ENCODE measurements at regions not wholly inside any gene's neighbourhood (a gene's known extent, or its start where the extent isn't known, plus 50 kb on each side); places are given as distances from the start of the nearest gene placed in this dataset.

DNA sequence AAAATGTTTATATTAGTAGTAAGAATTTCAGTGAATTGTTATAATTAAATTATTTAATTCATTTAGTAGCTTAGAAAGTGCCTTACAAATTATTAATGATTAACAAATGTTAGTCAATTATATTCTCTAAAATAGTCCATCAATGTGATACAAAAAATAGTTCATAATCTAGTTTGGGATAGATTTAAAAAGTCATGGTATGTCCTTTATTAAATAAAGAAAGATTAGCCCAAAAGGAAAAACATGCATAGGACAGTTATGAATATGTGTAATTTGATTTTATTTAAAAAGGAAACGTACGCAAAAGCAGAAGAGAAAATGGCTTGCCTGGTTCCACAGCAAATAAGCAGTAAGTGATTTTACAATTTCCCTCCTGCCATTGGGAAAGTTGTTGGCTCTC, 768.5 kb downstream of the TRIB2 start:
- Histone ChIP-seq H4K20me1 (replicated peaks; ENCODE audit: control insufficient read depth, extremely low read depth, insufficient read depth, low read length) (no peaks in the 10 kb centered on the region), H3K27ac (ENCODE audit: insufficient read depth, low read depth, low read length) (no peak overlapping the region), H3K4me1 (ENCODE audit: control insufficient read depth, extremely low read depth, insufficient read depth, low read length) (no peaks in the 10 kb centered on the region), H3K36me3 (ENCODE audit: control insufficient read depth in 2 of 2, extremely low read depth in 1 of 2, insufficient read depth in 2 of 2, low read length in 2 of 2) (no peaks in the 10 kb centered on the region), H3K9me3 (replicated peaks; ENCODE audit: control insufficient read depth, insufficient read depth, low read length) (no peaks in the 10 kb centered on the region), H3K27me3 (ENCODE audit: control insufficient read depth in 2 of 2, insufficient read depth in 2 of 2, low read length in 2 of 2) (no peaks in the 10 kb centered on the region), H3K4me3 (replicated peaks in 1 of 3; ENCODE audit: insufficient read depth in 1 of 3, low read depth in 1 of 3, low read length in 3 of 3) (no peak overlapping the region), H2AFZ (ENCODE audit: low read depth, low read length) (no peak overlapping the region), H3K9ac (replicated peaks; ENCODE audit: extremely low read depth, insufficient read depth, low read length) (no peak overlapping the region), H3K4me2 (ENCODE audit: insufficient read depth, low read length) (no peak overlapping the region), H3K9me1 (replicated peaks; ENCODE audit: control insufficient read depth, extremely low read depth, insufficient read depth, low read length) (no peaks in the 10 kb centered on the region), H3K79me2 (ENCODE audit: control insufficient read depth, insufficient read depth, low read length) (no peaks in the 10 kb centered on the region)
- no peak for FAIRE-seq
- ChIA-PET POLR2A (no interaction called here), CTCF (no interaction called here)
- no peak for DNase-seq (ENCODE audit: low read depth, low spot score)
- intact Hi-C loops (cut with micrococcal nuclease), result no loop called here
- no peak for TF ChIP-seq POLR2A (IDR thresholded peaks at IDR 0.05; ENCODE audit: low read depth, low read length)
- no peak for TF ChIP-seq MYC (IDR thresholded peaks at IDR 0.05; ENCODE audit: low read depth, low read length)
- TF ChIP-seq POLR2AphosphoS5 (IDR thresholded peaks at IDR 0.05; ENCODE audit: insufficient read depth, low read depth, low read length), result no peak
- TF ChIP-seq EZH2 (IDR thresholded peaks at IDR 0.05; ENCODE audit: borderline replicate concordance, low read depth, low read length, severe bottlenecking), result no peak
- no peak for TF ChIP-seq GATA2 (IDR thresholded peaks at IDR 0.05; ENCODE audit: insufficient read depth, insufficient read length, low read depth, low read length)
- TF ChIP-seq, protein P1, sequence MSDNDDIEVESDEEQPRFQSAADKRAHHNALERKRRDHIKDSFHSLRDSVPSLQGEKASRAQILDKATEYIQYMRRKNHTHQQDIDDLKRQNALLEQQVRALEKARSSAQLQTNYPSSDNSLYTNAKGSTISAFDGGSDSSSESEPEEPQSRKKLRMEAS (IDR thresholded peaks at IDR 0.05; ENCODE audit: insufficient read depth, insufficient read length), result no peak
- no peak for TF ChIP-seq JUN (IDR thresholded peaks at IDR 0.05; ENCODE audit: borderline replicate concordance, insufficient read depth, insufficient read length, low read depth)
- TF ChIP-seq FOS (IDR thresholded peaks at IDR 0.05; ENCODE audit: borderline replicate concordance, insufficient read depth, low read length), result no peak
- TF ChIP-seq, protein P2, sequence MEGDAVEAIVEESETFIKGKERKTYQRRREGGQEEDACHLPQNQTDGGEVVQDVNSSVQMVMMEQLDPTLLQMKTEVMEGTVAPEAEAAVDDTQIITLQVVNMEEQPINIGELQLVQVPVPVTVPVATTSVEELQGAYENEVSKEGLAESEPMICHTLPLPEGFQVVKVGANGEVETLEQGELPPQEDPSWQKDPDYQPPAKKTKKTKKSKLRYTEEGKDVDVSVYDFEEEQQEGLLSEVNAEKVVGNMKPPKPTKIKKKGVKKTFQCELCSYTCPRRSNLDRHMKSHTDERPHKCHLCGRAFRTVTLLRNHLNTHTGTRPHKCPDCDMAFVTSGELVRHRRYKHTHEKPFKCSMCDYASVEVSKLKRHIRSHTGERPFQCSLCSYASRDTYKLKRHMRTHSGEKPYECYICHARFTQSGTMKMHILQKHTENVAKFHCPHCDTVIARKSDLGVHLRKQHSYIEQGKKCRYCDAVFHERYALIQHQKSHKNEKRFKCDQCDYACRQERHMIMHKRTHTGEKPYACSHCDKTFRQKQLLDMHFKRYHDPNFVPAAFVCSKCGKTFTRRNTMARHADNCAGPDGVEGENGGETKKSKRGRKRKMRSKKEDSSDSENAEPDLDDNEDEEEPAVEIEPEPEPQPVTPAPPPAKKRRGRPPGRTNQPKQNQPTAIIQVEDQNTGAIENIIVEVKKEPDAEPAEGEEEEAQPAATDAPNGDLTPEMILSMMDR (IDR thresholded peaks at IDR 0.05; ENCODE audit: extremely low read depth in 1 of 2, insufficient read depth in 1 of 2, low read depth in 1 of 2, low read length in 2 of 2), result no peak
- no TSS peak for BruUV-seq (replicated peaks)
- dilution Hi-C loops (cut with MboI; ENCODE audit: extremely low pct_ligation_motif_present, low sequenced_read_pairs), result no loop called here

Measured in endothelial cell of umbilical vein (primary cell).